Glomerular visceral epithelial cell (primary cell): ENCODE measurements at regions not wholly inside any gene's neighbourhood (a gene's known extent, or its start where the extent isn't known, plus 50 kb on each side); places are given as distances from the start of the nearest gene placed in this dataset.
"Not testable (repeated sequence)": the region's sequence is repeated elsewhere in the genome, so short reads cannot be mapped to it uniquely, and the experiment has no call there.

Experiments
- DNase-seq: peaks from one replicate; pipeline ENCODE4 v3.0.0-alpha.2; 2016; ENCODE audit errors: extremely low spot score

- peak; percentile 8 for DNase-seq
These were observed 51.4 kb upstream of the LSM6 start for GRCh38 chr4:146124023-146124680.

GRCh38 chr4:146123231-146123630 is 52.3 kb upstream of the LSM6 start:
- DNase-seq: no peak

GRCh38 chr4:146122398-146122797 is 53.1 kb upstream of the LSM6 start:
- DNase-seq: no peak

- no peak for DNase-seq
These were observed 53.8 kb upstream of the LSM6 start for GRCh38 chr4:146121757-146122156.

GRCh38 chr4:146119845-146120404 is 55.6 kb upstream of the LSM6 start:
- no peak for DNase-seq

- no peak for DNase-seq
These were observed 61.5 kb upstream of the LSM6 start for GRCh38 chr4:146114066-146114465.

DNA sequence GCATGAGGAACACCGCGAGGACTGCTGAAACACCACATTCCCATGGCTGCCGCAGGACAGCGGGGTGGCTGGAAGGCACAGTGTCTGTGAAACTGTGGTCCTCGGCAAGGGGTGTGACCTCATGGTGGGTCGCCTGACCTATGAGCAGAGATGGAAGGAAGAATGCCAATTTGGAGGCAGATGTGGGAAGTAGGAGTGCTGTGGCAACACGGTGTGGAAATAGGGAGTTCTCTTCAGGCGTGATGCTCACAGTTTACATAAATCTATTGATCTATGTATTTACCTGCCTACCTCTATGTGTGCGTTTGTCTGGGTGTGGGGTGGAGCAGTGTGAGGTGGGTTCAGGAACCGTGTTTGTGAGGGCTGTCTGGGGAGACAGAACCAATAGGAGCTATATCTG is 62.3 kb upstream of the LSM6 start:
- DNase-seq: no peak

DNA sequence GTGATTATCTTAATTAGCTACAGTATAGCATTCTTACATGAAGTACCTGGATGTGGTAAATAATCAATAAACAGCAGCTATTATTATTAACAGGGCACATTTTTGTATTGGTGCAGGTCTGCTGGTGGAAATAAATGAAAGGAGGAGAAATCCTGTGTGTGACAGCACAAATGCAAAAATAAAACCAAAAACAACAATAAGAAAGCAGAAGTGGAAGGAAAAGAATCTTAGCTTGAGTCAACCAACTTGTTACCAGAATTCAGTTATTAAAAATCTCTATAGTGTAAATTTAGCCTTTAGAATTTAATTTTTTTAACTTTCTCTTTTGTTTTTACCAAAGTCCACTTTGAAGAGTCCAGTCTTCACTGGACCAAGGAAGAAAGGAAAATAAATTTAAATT is 63.1 kb upstream of the LSM6 start:
- no peak for DNase-seq

DNA sequence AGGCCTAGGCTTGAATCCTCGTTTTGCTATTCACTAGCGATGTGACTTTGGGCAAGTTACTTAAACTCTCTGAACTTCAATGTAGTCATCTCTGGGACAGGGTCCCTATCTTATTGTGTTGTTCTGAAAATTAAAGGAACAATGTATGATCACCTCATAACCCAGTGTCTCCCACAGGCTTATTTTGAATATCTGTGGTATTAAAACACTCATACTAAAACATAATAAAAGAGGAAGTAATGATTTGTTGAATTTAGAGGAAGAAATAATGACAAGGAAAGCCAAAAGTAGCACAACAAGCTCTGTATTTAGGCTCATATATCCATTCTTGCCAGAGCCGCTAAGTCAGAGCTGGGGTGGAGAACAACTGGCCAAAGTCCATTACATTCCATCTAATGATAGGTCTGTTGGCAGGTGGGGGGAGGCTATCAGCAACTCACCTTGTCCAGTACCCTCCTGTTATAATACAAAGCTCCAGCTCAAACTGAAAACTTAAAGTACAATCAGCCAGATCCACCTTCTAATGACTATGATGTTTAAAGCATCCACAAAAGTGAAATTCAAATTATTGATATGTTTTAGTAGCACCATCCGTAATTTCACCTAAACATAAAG is 64.5 kb upstream of the LSM6 start:
- no peak for DNase-seq

- DNase-seq: no peak
These were observed 66.8 kb upstream of the LSM6 start for GRCh38 chr4:146108756-146109155.

DNA sequence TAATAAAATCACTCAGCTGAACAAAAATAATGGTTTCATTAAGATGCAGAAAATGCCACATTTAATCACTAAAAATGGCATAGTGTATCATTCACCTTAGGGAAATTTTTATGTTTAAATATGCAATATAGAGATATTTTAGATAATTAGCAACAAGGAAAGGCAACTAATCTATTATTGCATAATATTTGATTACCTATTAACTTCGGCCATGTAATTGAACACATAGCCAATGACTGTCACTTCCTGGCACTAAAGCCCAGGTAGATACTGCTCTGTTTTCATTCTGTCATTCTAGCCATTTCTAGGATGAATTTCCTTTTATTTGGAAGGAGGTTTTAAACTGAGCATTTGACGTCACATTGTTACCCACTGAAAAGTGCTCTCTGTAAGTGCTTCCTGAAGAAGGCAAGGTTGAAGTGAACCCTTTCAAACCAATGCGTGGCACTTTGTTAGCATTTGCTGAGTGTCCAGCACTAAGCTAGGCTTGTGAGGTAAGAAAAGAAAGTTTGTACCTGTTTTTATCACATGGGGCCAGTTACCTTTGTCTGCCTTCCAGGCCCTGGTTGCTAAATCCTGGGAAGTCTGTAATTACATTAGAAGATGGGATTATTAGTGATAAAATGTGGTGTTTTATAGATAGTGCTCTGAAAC is 67.8 kb upstream of the LSM6 start:
- DNase-seq: no peak

- DNase-seq: no peak
These were observed 70.1 kb upstream of the LSM6 start for GRCh38 chr4:146105464-146105863.

DNA sequence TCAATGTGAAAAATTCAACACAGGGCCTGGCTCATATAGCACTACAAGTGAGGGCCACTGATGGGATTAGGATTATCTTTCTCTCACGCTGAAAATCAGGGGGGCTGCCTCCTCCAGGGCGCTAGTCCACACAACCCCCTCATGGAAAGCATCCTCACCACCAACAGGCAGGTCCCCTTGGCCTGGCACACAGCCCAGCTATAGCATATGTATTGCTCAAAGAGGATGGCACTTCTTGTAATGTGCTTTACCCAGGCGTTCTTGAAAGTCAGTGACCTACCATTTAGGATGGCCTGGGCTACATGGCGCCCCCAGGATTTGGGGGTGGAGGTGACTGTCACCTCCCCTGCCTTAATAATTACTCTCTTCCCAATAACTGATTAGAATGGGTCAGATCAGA is 71.0 kb upstream of the LSM6 start:
- no peak for DNase-seq

GRCh38 chr4:146104052-146104451 is 71.5 kb upstream of the LSM6 start:
- DNase-seq: not testable (repeated sequence)

- no peak for DNase-seq
These were observed 75.9 kb upstream of the LSM6 start for GRCh38 chr4:146099585-146099984.

GRCh38 chr4:146098978-146099377 is 76.5 kb upstream of the LSM6 start:
- no peak for DNase-seq

DNA sequence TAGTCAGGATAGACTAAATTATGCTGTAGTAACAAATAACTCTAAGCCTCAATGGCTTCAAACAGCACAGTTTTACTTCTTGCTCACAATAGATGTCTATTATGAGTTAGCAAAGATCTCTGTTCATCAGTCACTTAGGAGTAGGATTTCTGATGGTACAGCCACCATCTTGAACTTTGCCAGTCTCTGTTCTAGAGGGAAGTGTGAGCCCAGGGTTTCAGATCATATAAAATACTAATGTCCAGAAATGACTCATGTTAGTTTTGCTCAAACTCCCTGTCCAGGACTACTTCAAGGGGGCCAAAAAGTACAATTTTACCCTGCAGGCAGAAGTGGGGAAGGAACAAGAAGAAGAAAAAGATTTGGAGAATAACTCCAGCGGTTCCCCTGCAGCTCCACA is 77.1 kb upstream of the LSM6 start:
- DNase-seq: no peak

GRCh38 chr4:146096371-146096770 is 79.1 kb upstream of the LSM6 start:
- no peak for DNase-seq

- peak; percentile 35 for DNase-seq
These were observed 79.7 kb upstream of the LSM6 start for GRCh38 chr4:146095860-146096259.

DNA sequence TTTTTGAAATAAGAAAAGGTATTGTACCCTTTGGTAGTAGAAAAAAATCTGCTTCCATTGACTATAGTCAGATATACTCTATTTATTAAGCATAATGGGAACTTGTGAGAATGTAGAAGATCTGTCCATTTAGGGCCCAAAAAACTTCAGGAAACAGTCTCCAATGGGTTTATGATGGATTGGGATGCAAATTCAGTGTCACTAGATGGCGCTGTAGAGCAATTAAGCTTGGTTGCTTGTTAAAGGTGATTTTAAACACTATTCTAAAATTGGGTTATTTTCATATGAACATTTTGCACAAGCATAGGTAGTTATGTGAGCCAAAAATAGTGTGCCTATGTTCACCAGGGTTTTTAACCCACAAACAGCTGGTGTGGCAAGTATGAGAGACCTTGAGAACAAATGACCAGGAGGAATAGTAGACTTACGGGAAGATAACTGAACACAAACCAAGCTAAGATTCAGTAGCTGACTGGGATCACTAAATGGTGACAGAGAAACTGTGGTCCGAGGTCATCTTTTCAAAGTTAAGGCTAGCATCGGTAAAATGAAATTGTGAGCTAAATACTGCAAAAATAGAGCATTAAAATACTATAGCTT is 80.3 kb upstream of the LSM6 start:
- peak; percentile 50 for DNase-seq

GRCh38 chr4:146088690-146089089 is 86.8 kb upstream of the LSM6 start:
- DNase-seq: no peak

DNA sequence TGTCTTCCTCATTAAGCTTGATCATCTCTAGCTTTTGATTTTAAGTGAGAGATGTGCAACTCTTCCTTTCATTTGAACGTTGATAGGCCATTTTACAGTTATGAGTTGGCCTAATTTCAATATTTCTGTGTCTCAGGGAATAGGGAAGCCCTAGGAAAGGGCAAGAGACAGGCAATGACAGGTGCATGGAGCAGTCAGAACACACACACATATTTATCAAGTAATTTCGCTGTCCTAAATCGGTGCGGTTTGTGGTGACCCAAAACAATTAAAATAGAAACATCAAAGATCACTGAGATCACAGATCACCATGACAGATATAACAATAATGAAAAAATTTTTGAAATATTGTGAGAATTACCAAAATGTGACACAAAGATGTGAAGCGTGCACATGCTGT is 87.7 kb upstream of the LSM6 start:
- no peak for DNase-seq

- no peak for DNase-seq
These were observed 99.4 kb upstream of the LSM6 start for GRCh38 chr4:146076081-146076480.
